Head of caudate nucleus (tissue), 42 donors: ENCODE measurements at regions not wholly inside any gene's neighbourhood (a gene's known extent, or its start where the extent isn't known, plus 50 kb on each side); places are given as distances from the start of the nearest gene placed in this dataset.

ENCODE experiments used
- DNase-seq, 42 donors: peaks; one replicate each; pipeline versions ENCODE4 v3.0.0 to v3.0.0-alpha.2; 2020 to 2021; ENCODE audit warnings: mixed read lengths in 7 of 42
- intact Hi-C: fragments of 100-400 bp; cut with DNase I; formaldehyde crosslinking; loops from one replicate; pipeline ENCODE4 v1.15.0; 2022

DNA sequence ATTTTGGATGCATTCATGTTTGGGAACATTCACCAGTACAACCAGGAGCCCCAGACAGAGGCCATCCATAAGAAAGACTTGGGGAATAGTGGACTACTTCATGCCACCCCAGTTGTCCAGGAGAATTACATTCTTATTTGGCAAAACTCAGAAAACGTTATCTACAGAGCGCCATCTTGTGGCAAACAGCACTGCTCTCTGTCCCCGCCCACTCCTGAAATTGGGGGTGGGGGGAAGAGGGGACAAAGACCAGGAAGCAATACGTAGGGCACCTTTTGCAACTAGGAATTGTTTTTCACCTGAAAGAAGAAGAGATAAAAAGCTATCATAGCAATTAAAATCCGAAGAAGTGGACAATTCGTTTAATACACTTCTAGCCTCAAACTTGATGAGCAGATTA, 134.6 kb upstream of the MGMT start:
- intact Hi-C loops: no loop called here
- DNase-seq: no peak

- intact Hi-C loops: no loop called here
- DNase-seq: no peak
These were observed 133.3 kb upstream of the MGMT start for GRCh38 chr10:129333706-129334105.

DNA sequence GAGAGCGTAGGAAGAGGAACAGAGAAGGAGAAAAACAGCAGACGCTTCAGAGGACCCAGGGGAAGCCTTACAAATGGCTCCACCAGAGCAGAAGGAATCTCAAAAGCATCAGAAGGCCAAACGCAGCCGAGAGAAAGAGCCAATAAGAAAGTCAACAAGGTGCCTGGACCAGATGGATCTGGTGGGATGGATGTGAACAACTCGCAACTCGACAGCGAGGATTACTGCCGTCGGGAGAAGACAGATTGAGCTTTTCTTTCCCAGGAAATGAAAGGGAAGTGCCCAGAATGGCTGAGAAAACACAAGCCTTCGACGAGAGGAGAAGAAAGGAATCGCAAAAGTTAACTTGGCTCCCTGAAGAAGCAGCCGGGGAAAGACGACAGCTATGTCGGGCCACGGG, 132.8 kb upstream of the MGMT start:
- intact Hi-C loops: no loop called here
- DNase-seq: no peak

DNA sequence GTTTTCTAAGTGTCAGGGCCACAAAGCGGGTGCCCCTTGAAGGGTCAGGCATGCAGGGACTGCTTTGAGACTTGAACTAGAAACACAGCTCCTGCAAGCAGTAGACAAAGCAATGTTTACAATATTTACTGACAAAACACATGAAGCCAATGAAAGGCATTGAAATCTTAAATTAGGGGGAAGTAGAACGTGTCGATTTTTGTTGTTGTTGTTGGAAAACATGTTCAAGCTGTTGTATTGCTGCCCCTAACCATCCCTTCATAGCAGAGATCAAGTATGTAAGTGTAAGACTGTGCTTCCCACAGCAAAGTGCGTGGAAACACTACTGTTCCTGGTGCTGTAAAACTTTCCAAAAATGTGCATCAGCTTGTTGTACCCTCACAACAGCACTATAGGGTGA, 131.6 kb upstream of the MGMT start:
- intact Hi-C loops: no loop called here

DNA sequence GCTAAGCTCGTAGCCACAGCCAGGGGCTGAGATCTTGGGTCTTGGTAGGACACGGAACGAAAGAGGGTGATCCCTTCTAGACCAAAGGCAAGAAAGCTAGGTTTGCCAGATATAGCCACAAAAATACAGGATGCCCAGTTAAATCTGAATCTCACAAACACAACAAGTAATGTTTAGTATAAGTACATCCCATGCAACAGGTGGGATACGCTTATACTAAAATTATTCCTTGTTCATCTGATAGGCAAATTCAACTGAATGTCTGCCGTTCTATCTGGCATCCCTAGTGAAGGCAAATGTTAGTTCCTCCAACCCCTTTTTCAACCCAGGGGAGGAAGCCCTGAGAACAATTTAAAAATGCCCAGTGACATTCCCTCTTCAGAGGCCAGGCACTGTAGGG, 131.1 kb upstream of the MGMT start:
- intact Hi-C loops: no loop called here
- no peak for DNase-seq

More for the DNA sequence above, 131.6 kb upstream of the MGMT start:
- no peak for DNase-seq

- intact Hi-C loops: no loop called here
- DNase-seq: peak in 1 of 42 donors; percentile 25
These were observed 127.8 kb upstream of the MGMT start for GRCh38 chr10:129339191-129339590.

DNA sequence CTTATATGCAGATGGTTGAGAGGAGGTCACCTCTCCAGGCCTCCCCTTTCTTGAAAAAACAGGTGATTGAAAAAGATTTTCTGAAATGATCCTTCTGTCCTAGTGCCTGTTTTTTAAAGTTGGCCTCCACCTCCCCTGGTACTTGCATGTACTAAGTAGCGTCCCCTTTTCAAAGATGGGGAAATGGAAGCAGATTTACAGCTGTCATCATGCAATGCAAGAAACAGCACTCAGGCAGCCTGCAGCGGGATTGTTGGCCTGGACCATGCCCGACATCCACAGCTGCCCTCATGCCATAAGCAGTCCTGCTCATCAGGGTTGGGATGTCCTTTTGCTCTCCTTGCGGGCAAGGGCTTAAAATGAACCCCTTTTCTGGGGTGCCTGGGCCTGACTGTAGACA, 127.2 kb upstream of the MGMT start:
- DNase-seq: no peak
- intact Hi-C loops: loop anchor here (5.0 kb wide), 1 partner anchor 527 kb away; no protein-coding TSS in a partner anchor

- DNase-seq: peak in 1 of 42 donors; percentile 21
- intact Hi-C loops: loop anchor here (5.0 kb wide), 1 partner anchor 526 kb away; no protein-coding TSS in a partner anchor
These were observed 126.0 kb upstream of the MGMT start for GRCh38 chr10:129341087-129341486.

- intact Hi-C loops: loop anchor here (5.0 kb wide), 1 partner anchor 525 kb away; no protein-coding TSS in a partner anchor
- no peak for DNase-seq
These were observed 124.7 kb upstream of the MGMT start for GRCh38 chr10:129342385-129342784.

GRCh38 chr10:129343141-129343540, 123.9 kb upstream of the MGMT start:
- no peak for DNase-seq
- intact Hi-C loops: loop anchor here (5.0 kb wide), 1 partner anchor 524 kb away; no protein-coding TSS in a partner anchor

GRCh38 chr10:129344103-129344502, 122.9 kb upstream of the MGMT start:
- no peak for DNase-seq
- intact Hi-C loops: loop anchor here (5.0 kb wide), 1 partner anchor 523 kb away; no protein-coding TSS in a partner anchor

DNA sequence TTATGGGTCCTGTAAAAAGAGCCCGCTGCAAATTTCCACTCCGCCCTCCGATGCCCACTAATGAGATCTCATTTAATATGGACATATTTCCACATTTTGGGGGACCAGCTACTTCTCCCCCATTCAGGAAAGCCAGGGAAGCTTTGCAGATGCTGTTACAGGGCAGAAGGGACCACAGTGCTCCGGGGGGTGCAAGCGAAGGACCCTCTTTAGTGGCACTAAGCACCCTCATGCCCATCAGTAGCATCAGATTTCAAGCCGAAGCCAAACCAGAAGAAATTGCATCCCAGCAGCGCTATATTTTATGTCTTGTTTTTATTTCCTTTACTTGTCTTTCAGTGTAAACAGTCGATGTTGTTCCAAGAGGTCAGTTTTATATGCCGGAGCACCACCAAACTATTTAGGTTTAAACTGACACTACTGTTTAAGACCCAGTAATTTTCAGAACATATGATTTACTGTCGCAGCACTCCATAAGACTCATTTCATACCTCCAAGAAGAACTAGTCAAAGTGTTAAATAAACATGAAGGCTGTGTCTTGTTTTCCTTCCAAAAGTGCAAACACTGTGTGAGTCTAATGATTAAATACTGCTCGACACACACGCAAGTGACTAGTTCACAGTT, 122.2 kb upstream of the MGMT start:
- intact Hi-C loops: loop anchor here (5.0 kb wide), 1 partner anchor 522 kb away; no protein-coding TSS in a partner anchor
- no peak for DNase-seq

DNA sequence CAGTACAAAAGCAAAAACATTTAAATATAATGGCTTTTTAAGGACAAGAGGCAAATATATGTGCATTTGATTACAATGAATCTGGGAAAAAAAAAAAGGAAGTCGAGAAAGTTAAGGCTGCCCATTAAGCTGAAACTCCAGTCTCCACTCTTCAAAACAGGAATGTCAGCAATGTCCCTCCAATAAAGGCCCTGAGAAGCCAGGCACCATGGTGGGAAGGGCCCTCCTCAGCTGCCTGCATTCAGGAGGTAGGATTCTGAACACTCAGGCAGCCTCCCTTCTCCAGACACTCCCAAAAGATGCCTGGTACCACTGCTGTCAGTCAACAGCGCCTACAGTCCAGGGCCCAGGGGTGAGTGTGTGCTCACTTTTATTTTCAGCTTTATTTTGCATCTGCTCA, 121.3 kb upstream of the MGMT start:
- intact Hi-C loops: no loop called here
- no peak for DNase-seq

- no peak for DNase-seq
- intact Hi-C loops: no loop called here
These were observed 116.4 kb upstream of the MGMT start for GRCh38 chr10:129350690-129351089.

- peak in 1 of 42 donors; percentile 17 for DNase-seq
- intact Hi-C loops: no loop called here
These were observed 113.9 kb upstream of the MGMT start for GRCh38 chr10:129353101-129353500.

- intact Hi-C loops: no loop called here
- DNase-seq: peak in 2 of 42 donors; percentile 18 to 28
These were observed 107.0 kb upstream of the MGMT start for GRCh38 chr10:129360046-129360445.

DNA sequence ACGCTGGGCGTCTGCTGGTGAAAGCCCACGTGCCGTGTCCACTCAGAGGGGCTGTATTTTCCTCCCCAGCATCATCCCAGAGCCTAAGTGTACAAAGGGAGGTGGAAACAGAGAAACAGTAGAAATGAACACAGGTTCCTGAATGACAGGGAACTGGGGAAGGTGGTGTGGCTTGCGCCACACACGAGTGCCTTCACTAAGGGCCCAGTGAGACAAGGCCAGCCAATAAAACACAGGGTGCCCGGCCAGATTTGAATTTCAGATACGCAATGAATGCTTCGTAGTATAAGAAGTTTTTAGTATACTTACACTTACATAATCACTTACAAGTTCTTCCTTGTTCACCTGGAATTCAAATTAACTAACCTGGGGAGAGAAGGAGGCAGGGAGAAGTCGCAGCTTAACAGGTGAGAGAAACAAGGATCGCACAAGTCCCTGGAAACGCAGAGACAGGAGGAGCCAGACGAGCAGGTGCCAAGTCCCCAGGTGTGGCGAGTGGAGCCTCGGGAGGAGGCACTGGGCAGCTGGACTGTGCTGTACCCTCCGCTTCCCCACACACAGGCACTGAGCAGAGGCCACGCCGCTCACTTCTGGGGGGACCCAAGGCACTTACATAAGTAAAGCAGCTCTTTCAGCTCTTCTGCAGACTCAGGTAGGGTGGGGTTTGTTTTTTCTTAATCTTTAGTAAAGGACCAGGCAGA, 105.2 kb upstream of the MGMT start:
- peak in 1 of 42 donors; percentile 26 for DNase-seq
- intact Hi-C loops: no loop called here

DNA sequence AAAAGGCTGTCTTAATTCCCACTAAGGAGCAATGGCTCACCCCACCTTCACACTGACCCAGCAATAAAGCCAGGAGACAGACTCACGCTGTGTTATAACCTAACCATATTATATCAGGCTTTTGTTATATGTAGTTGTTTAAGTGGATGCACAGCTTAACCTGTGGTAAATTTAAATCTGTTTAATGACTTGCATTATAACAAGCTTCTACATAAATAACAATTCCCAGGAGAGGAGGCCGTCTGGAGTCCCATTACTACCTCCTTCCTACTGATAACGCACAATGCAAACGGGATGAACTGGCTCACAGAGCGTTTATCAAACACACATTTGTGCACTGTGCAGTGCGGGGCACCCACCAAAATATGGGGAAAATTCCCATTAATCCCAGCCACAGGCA, 102.1 kb upstream of the MGMT start:
- DNase-seq: peak in 1 of 42 donors; percentile 20
- intact Hi-C loops: no loop called here

- peak in 1 of 42 donors; percentile 13 for DNase-seq
- intact Hi-C loops: no loop called here
These were observed 101.2 kb upstream of the MGMT start for GRCh38 chr10:129365767-129366402.

DNA sequence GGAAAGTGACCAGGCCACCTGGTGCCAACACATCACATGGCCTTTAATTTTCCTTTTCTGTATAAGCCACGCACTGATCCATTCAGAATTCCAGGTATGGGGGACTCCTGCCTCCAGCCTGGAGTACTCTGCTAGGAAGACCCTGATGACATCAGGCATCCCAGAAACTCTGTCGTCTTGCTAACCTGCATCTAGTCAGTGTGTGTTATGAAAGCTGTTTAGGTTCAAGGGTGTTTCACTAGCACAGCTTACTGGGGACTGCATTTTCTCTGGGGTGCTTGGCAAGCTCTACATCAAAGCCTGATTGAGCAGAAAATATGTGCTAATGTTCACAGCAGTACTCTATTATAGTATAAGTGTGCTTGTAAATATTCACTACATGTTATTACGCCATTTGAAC, 100.6 kb upstream of the MGMT start:
- DNase-seq: peak in 1 of 42 donors; percentile 1
- intact Hi-C loops: no loop called here
